ENCODE measurements at regions not wholly inside any gene's neighbourhood (a gene's known extent, or its start where the extent isn't known, plus 50 kb on each side); places are given as distances from the start of the nearest gene placed in this dataset.

DNA sequence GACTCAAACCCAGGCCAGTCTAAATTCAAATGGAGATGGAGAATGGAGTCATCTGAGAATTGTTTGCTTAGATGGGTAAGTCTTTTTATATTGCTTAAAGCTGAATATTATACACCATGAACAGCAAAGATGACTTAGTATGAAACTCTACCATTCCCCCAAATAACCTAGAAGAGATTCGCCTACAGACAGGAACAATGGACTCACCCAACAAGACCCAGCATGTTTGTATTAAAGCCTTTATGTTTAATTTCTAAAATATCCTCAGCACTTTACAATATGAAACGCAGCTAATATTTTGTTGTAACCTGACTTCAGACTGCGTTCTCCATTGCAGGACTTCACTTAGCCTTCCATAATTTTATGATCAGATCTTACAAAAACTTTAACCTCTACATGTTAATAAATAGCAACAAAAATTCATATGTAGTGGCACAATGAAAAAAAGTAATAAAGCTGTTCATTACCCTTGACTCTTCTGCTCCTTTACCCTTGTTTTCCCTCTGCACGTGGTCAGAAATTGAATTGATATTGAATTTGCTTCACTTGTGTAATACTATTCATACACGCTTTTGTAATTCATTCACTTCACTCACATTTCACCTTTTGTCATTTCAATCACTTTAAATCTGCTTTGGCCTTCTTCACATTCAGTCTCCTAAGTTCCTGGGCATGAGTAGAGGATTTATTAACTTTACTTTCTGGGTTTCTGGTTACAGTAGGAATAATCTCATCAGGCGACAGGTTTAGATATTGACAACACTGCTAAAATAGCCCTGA lies 177.3 kb upstream of the PTBP2 start:
- no peak for DNase-seq (ENCODE audit: low read depth)
- TF ChIP-seq, protein P1, sequence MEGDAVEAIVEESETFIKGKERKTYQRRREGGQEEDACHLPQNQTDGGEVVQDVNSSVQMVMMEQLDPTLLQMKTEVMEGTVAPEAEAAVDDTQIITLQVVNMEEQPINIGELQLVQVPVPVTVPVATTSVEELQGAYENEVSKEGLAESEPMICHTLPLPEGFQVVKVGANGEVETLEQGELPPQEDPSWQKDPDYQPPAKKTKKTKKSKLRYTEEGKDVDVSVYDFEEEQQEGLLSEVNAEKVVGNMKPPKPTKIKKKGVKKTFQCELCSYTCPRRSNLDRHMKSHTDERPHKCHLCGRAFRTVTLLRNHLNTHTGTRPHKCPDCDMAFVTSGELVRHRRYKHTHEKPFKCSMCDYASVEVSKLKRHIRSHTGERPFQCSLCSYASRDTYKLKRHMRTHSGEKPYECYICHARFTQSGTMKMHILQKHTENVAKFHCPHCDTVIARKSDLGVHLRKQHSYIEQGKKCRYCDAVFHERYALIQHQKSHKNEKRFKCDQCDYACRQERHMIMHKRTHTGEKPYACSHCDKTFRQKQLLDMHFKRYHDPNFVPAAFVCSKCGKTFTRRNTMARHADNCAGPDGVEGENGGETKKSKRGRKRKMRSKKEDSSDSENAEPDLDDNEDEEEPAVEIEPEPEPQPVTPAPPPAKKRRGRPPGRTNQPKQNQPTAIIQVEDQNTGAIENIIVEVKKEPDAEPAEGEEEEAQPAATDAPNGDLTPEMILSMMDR (conservative IDR thresholded peaks at IDR 0.05; ENCODE audit: control insufficient read depth, insufficient read depth, low read depth, low read length): no peak
- no peak overlapping the region for H3K4me3 ChIP-seq (ENCODE audit: control insufficient read depth, low read depth, low read length)

DNA sequence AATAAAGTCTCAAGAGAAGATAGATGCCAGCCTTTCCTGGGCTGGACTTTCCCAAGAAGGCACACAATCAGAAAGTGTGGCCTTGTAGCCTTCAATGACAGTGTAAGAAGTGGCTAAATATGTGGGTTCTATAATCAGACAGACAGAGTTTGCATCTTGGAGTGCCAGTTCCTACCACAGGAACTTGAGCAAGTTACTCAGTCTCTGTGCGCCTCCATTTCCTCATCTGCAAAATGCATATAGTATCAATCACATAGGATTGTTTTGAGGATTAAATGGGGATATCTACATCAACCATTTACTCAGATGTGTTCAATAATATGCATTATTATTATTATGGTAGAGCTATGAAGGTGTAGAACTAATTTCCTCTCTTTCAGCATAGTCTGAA lies 176.8 kb upstream of the PTBP2 start:
- H3K4me3 ChIP-seq (ENCODE audit: control insufficient read depth, low read depth, low read length): no peak overlapping the region
- no peak for DNase-seq (ENCODE audit: low read depth)
- TF ChIP-seq, protein P1 (conservative IDR thresholded peaks at IDR 0.05; ENCODE audit: control insufficient read depth, insufficient read depth, low read depth, low read length): no peak

DNA sequence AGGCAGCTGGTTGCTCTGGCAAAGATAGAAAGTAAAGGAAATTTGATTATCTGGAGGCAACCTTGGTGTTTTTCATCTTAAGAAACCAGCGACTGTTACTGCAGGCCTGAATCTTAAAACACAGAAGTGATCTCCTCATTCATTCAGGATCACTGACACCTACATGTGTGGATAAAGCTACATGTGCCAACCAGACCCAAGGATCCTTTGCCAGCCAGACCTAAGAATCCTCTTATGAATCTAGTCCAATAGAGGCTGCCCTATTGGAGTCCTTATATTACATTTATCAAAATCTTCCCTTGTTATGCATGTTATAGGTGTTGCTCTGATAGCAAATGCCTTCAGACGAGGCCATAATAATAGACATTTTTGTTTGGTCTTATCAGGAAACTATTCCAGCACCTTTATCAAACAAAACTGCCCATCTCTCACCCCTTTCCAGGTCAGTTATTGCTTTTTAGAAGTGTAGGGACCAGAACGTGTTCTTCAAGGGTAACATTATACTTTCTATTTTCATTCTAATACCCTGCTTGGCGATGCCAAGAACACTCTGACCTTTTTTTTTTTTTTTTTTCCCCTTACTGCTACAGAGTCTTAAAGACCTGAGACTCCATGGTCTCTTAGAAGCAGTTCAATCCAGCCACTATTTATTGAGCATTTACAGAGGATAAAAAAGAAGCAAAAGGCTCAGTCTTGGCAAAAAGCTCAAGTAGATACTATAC lies 175.5 kb upstream of the PTBP2 start:
- DNase-seq (ENCODE audit: low read depth): no peak
- H3K4me3 ChIP-seq (ENCODE audit: control insufficient read depth, low read depth, low read length): no peak overlapping the region
- TF ChIP-seq, protein P1 (conservative IDR thresholded peaks at IDR 0.05; ENCODE audit: control insufficient read depth, insufficient read depth, low read depth, low read length): no peak

DNA sequence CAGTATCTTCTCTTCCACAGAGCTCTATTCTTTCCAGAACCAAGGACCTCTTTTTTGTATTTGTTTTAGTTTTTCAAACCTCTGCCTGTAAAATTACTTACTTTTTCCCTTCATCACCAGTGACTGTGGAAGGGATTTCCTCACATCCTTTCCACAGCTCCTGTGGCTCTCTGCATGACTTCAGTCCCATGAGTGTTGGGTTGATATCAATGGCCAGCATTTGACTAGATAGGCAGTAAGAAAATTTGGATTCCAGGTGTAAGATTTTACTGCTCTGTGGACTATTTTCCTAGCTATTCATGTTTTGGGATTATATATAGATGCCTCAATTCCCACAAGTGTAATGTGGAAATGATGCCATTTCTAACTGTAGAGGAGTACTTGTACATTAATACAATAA lies 171.5 kb upstream of the PTBP2 start:
- no peak for DNase-seq (ENCODE audit: low read depth)
- TF ChIP-seq, protein P1 (conservative IDR thresholded peaks at IDR 0.05; ENCODE audit: control insufficient read depth, insufficient read depth, low read depth, low read length): no peak

DNA sequence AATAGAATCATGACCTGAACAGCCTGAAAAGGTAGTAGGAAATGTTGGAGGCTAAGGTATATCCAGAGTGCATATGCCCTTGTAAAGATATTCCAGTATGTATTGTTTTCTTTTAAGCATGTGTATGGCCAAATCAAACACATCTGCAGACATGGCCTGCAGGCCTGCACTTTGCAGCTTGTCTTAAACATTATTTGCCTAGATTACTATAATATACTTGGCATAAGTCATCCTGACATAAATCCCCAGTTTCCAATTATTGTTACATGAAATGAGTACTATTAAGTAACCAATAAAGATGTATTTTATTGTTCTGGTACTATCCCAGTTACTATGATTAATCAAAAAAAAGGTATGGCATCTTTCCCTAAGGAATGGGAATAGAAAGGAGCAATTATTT lies 169.1 kb upstream of the PTBP2 start:
- TF ChIP-seq, protein P1 (conservative IDR thresholded peaks at IDR 0.05; ENCODE audit: control insufficient read depth, insufficient read depth, low read depth, low read length): no peak
- DNase-seq (ENCODE audit: low read depth): no peak
- H3K4me3 ChIP-seq (ENCODE audit: control insufficient read depth, low read depth, low read length): no peak overlapping the region

More for the DNA sequence above, 171.5 kb upstream of the PTBP2 start:
- H3K4me3 ChIP-seq (ENCODE audit: control insufficient read depth, low read depth, low read length): no peak overlapping the region

DNA sequence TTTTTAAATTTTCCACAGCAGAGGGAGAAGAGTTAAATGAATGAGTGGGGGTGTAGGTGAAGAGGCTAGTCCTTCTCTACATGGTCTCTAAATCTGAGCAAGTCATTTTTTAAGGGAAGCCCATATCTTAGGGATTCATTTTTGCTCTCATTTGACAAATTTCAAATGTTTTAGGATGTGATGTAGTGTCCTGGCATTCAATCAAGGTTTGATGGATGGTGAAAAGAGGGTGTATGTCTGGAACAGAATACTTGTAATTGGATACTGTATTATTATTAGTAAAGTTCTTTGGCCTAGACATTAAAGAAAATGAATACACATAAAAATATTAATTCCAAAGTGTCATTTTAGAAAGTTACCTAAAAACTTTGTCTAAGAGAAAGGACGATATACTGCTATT lies 167.8 kb upstream of the PTBP2 start:
- no peak overlapping the region for H3K4me3 ChIP-seq (ENCODE audit: control insufficient read depth, low read depth, low read length)
- no peak for DNase-seq (ENCODE audit: low read depth)
- TF ChIP-seq, protein P1 (conservative IDR thresholded peaks at IDR 0.05; ENCODE audit: control insufficient read depth, insufficient read depth, low read depth, low read length): no peak

Measured in fibroblast of mammary gland (primary cell).